Uterus (tissue), 2 donors: ENCODE measurements at regions not wholly inside any gene's neighbourhood (a gene's known extent, or its start where the extent isn't known, plus 50 kb on each side); places are given as distances from the start of the nearest gene placed in this dataset.

Experiments used
- POLR2A ChIP-seq, 2 donors: fragments of 450-650 bp; IDR thresholded peaks; one replicate each; pipeline ENCODE4 v1.6.1; 2016; ENCODE audit warnings: antibody characterized with exemption in 2 of 2, mild to moderate bottlenecking in 1 of 2, moderate library complexity in 1 of 2
- TF ChIP-seq, protein P1 (sequence below), 4 experiments: fragments of 200-600 bp in 2 of 4; fragments of 450-650 bp in 2 of 4; sonication (generic) in 2 of 4; IDR thresholded peaks; one replicate each; pipeline ENCODE4 v1.5.1; 2016 to 2019; ENCODE audit warnings: antibody characterized with exemption in 4 of 4, mild to moderate bottlenecking in 2 of 4, moderate library complexity in 1 of 4

DNA sequence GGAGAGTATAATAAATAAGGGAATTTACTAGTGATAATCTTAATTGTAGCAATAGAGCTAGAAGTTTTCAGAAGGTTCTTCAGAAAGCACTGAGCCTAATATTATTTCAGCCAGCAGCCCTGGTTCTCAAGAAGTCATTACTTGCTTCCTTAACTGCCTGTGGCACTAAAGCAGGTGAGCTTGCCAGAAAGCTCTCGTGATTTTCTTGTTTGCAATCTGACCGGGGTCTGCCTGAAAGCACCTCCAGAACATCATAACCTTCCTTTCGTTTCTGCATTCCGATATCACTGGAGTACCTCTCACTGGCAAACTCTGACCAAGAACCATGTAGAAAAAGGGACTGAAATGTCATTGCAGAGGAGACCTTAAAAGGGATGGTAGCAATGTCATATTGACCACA, 510.3 kb downstream of the ZIC1 start:
- TF ChIP-seq, protein P1, sequence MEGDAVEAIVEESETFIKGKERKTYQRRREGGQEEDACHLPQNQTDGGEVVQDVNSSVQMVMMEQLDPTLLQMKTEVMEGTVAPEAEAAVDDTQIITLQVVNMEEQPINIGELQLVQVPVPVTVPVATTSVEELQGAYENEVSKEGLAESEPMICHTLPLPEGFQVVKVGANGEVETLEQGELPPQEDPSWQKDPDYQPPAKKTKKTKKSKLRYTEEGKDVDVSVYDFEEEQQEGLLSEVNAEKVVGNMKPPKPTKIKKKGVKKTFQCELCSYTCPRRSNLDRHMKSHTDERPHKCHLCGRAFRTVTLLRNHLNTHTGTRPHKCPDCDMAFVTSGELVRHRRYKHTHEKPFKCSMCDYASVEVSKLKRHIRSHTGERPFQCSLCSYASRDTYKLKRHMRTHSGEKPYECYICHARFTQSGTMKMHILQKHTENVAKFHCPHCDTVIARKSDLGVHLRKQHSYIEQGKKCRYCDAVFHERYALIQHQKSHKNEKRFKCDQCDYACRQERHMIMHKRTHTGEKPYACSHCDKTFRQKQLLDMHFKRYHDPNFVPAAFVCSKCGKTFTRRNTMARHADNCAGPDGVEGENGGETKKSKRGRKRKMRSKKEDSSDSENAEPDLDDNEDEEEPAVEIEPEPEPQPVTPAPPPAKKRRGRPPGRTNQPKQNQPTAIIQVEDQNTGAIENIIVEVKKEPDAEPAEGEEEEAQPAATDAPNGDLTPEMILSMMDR (IDR thresholded peaks at IDR 0.05) = no peak
- no peak for TF ChIP-seq POLR2A (IDR thresholded peaks at IDR 0.05)
